GF-D8 (cell line): ENCODE measurements at regions not wholly inside any gene's neighbourhood (a gene's known extent, or its start where the extent isn't known, plus 50 kb on each side); places are given as distances from the start of the nearest gene placed in this dataset.
A peak's percentile ranks its signal among the peaks of the same experiment; 100 is the strongest.
"Not testable (repeated sequence)": the region's sequence is repeated elsewhere in the genome, so short reads cannot be mapped to it uniquely, and the experiment has no call there.

Experiments used
- DNase-seq: peaks from one replicate; lab custom pipeline; 2025; lab: John Stamatoyannopoulos, UW

GRCh38 chr17:51347851-51348584 is 87.7 kb downstream of the UTP18 start:
- DNase-seq, result no peak

- no peak for DNase-seq
These were observed 90.7 kb downstream of the UTP18 start for GRCh38 chr17:51351080-51351479.

- no peak for DNase-seq
These were observed 91.5 kb downstream of the UTP18 start for GRCh38 chr17:51351890-51352289.

GRCh38 chr17:51352798-51353197 is 92.5 kb downstream of the UTP18 start:
- no peak for DNase-seq

GRCh38 chr17:51353296-51353695 is 93.0 kb downstream of the UTP18 start:
- no peak for DNase-seq

GRCh38 chr17:51354936-51355335 is 94.6 kb downstream of the UTP18 start:
- no peak for DNase-seq

- DNase-seq, result no peak
These were observed 95.4 kb downstream of the UTP18 start for GRCh38 chr17:51355441-51356410.

GRCh38 chr17:51359055-51359454 is 98.7 kb downstream of the UTP18 start:
- no peak for DNase-seq

GRCh38 chr17:51362811-51363585 is 102.7 kb downstream of the UTP18 start:
- DNase-seq, result no peak

GRCh38 chr17:51365090-51365489 is 104.7 kb downstream of the UTP18 start:
- no peak for DNase-seq

- no peak for DNase-seq
These were observed 106.5 kb downstream of the UTP18 start for GRCh38 chr17:51366866-51367265.

GRCh38 chr17:51367836-51368235 is 107.5 kb downstream of the UTP18 start:
- not testable (repeated sequence) for DNase-seq

- peak; percentile 35 for DNase-seq
These were observed 111.4 kb downstream of the UTP18 start for GRCh38 chr17:51371732-51372151.

GRCh38 chr17:51372345-51373004 is 112.1 kb downstream of the UTP18 start:
- peak; percentile 85 for DNase-seq

GRCh38 chr17:51373489-51374152 is 113.3 kb downstream of the UTP18 start:
- DNase-seq, result no peak

GRCh38 chr17:51374209-51374608 is 113.9 kb downstream of the UTP18 start:
- no peak for DNase-seq

- no peak for DNase-seq
These were observed 115.4 kb downstream of the UTP18 start for GRCh38 chr17:51375771-51376170.

GRCh38 chr17:51376739-51377138 is 116.4 kb downstream of the UTP18 start:
- no peak for DNase-seq

- DNase-seq, result no peak
These were observed 120.9 kb downstream of the UTP18 start for GRCh38 chr17:51381262-51381661.

GRCh38 chr17:51385208-51385607 is 124.9 kb downstream of the UTP18 start:
- no peak for DNase-seq

- DNase-seq, result no peak
These were observed 127.2 kb downstream of the UTP18 start for GRCh38 chr17:51387582-51387981.
